ENCODE measurements at regions not wholly inside any gene's neighbourhood (a gene's known extent, or its start where the extent isn't known, plus 50 kb on each side); places are given as distances from the start of the nearest gene placed in this dataset.

DNA sequence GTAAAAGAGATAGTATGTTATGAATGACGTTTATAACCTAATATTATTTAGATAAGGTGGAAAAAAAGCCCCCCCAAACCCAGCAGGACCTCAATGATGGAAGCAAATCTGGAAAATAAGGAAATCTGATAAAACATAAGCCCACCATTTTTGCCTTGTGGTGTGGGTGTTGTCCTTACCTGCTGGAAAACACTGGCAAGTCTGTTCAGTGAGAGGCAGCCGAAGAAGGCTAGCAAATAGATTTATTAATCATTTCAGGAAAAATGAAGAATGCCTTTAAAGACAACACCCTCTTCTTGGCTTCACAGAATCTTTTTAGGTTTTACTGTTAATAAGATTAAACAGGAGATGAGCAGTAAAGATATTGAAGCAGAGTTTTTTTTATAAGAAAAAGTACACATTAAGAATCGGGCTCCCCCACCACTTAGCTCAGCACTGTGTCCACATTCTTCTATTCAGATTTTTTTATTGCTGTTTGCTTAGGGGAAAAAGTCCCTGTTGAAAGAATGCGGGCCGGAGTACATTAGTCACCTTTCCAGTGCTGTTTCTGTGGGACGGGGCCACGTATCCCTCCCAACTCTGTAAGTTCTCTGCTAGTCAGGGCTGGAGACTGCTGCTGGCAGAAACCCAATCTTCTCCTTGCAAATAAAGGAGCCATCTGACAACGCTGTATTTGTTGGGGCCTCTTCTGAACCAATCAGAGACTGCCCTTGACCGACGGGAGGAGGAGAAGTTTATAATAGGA lies 104.1 kb downstream of the EVX1 start:
- intact Hi-C loops (cut with micrococcal nuclease; ENCODE audit: unreplicated experiment) = loop anchor here (2.0 to 10.0 kb wide), 3 partner anchors 18 to 112 kb away; no protein-coding TSS in a partner anchor
- CTCF ChIA-PET = interaction anchor here (0.6 to 1.0 kb wide), 4 partner anchors 19 to 260 kb away, joined by 3 to 4 read pairs (median 3); no protein-coding TSS in a partner anchor

GRCh38 chr7:27347276-27347640 lies 104.7 kb downstream of the EVX1 start:
- Mint-ChIP-seq H3K27ac (ENCODE audit: unreplicated experiment) (peak overlapping the region; percentile 92), H3K4me3 (ENCODE audit: unreplicated experiment) (peak overlapping the region; percentile 68), H3K9me3 (ENCODE audit: unreplicated experiment) (no peaks in the 10 kb centered on the region), H3K36me3 (ENCODE audit: insufficient read depth, unreplicated experiment) (no peaks in the 10 kb centered on the region), H3K4me1 (ENCODE audit: low read depth, unreplicated experiment) (peaks cover 59% of the 10 kb centered on the region), H3K27me3 (ENCODE audit: insufficient read depth, unreplicated experiment) (no peaks in the 10 kb centered on the region)
- peaks cover 52% of the 10 kb centered on the region for H3K4me1 ChIP-seq
- H3K27me3 ChIP-seq (replicated peaks; ENCODE audit: control insufficient read depth, insufficient read depth, low read length) = no peaks in the 10 kb centered on the region
- ChIA-PET CTCF (interaction anchor here (1.0 kb wide), 1 partner anchor 151 kb away, joined by 3 read pairs; no protein-coding TSS in a partner anchor), POLR2A (no interaction called here)
- no peak overlapping the region; the same call in 1 of the 2 replicates for H3K4me3 ChIP-seq (ENCODE audit: low read depth, low read length)
- TF ChIP-seq, protein P1, sequence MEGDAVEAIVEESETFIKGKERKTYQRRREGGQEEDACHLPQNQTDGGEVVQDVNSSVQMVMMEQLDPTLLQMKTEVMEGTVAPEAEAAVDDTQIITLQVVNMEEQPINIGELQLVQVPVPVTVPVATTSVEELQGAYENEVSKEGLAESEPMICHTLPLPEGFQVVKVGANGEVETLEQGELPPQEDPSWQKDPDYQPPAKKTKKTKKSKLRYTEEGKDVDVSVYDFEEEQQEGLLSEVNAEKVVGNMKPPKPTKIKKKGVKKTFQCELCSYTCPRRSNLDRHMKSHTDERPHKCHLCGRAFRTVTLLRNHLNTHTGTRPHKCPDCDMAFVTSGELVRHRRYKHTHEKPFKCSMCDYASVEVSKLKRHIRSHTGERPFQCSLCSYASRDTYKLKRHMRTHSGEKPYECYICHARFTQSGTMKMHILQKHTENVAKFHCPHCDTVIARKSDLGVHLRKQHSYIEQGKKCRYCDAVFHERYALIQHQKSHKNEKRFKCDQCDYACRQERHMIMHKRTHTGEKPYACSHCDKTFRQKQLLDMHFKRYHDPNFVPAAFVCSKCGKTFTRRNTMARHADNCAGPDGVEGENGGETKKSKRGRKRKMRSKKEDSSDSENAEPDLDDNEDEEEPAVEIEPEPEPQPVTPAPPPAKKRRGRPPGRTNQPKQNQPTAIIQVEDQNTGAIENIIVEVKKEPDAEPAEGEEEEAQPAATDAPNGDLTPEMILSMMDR (IDR thresholded peaks at IDR 0.05; ENCODE audit: insufficient read depth in 1 of 2, low read depth in 1 of 2, low read length in 1 of 2, severe bottlenecking in 1 of 2, unreplicated experiment in 1 of 2) = no peak
- BruUV-seq (replicated peaks) = TSS peak; percentile 84
- no peak for DNase-seq
- H3K36me3 ChIP-seq (ENCODE audit: control insufficient read depth, insufficient read depth, low read length) = no peaks in the 10 kb centered on the region
- no peaks in the 10 kb centered on the region for H3K9me3 ChIP-seq
- intact Hi-C loops (cut with micrococcal nuclease; ENCODE audit: unreplicated experiment) = loop anchor here (2.0 to 10.0 kb wide), 3 partner anchors 18 to 112 kb away; no protein-coding TSS in a partner anchor

More for the DNA sequence above, 104.1 kb downstream of the EVX1 start:
- Histone ChIP-seq H3K9me3 (no peaks in the 10 kb centered on the region), H3K36me3 (ENCODE audit: control insufficient read depth, insufficient read depth, low read length) (no peaks in the 10 kb centered on the region), H3K27me3 (replicated peaks; ENCODE audit: control insufficient read depth, insufficient read depth, low read length) (no peaks in the 10 kb centered on the region), H3K4me3 (ENCODE audit: low read depth, low read length) (peak overlapping the region; percentile 28), H3K4me1 (peaks cover 53% of the 10 kb centered on the region)
- H3K36me3 Mint-ChIP-seq (ENCODE audit: insufficient read depth, unreplicated experiment) = no peaks in the 10 kb centered on the region
- TF ChIP-seq, protein P1 (IDR thresholded peaks at IDR 0.05; ENCODE audit: insufficient read depth in 1 of 2, low read depth in 1 of 2, low read length in 1 of 2, severe bottlenecking in 1 of 2, unreplicated experiment in 1 of 2) = no peak
- H3K27ac Mint-ChIP-seq (ENCODE audit: unreplicated experiment) = peak overlapping the region; percentile 92
- H3K4me3 Mint-ChIP-seq (ENCODE audit: unreplicated experiment) = peak overlapping the region; percentile 68
- peak; percentile 90 to 94 for DNase-seq
- H3K4me1 Mint-ChIP-seq (ENCODE audit: low read depth, unreplicated experiment) = peaks cover 64% of the 10 kb centered on the region
- BruUV-seq (replicated peaks) = TSS peak; percentile 80
- no peaks in the 10 kb centered on the region for H3K9me3 Mint-ChIP-seq (ENCODE audit: unreplicated experiment)
- no peaks in the 10 kb centered on the region for H3K27me3 Mint-ChIP-seq (ENCODE audit: insufficient read depth, unreplicated experiment)
- POLR2A ChIA-PET = no interaction called here

DNA sequence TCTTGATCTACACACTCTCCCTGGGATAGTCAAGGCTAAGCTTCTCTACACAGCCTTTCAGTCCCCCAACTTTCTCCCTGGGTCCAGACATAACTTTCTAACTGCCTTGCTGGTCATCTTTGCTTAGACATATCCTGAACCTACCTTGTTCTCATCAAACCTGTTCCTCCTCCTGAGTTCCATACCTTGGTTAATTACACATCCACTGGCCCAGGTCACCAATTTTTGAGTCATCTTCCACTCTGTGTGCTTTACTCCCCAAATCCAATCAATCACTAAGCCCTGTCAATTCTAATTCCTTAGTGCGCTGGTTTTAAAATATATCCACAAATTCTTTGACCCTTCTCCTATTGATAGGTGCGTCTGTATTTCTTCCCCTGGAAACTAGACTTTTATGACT lies 107.0 kb downstream of the EVX1 start:
- TF ChIP-seq, protein P1 (IDR thresholded peaks at IDR 0.05; ENCODE audit: insufficient read depth in 1 of 2, low read depth in 1 of 2, low read length in 1 of 2, severe bottlenecking in 1 of 2, unreplicated experiment in 1 of 2) = no peak
- no peaks in the 10 kb centered on the region for H3K27me3 ChIP-seq (replicated peaks; ENCODE audit: control insufficient read depth, insufficient read depth, low read length)
- no peak overlapping the region for H3K4me3 ChIP-seq (ENCODE audit: low read depth, low read length)
- no TSS peak for BruUV-seq (replicated peaks)
- no peaks in the 10 kb centered on the region for H3K36me3 ChIP-seq (ENCODE audit: control insufficient read depth, insufficient read depth, low read length)
- intact Hi-C loops (cut with micrococcal nuclease; ENCODE audit: unreplicated experiment) = loop anchor here (5.0 to 10.0 kb wide), 2 partner anchors 87 to 115 kb away; no protein-coding TSS in a partner anchor
- H3K36me3 Mint-ChIP-seq (ENCODE audit: insufficient read depth, unreplicated experiment) = no peaks in the 10 kb centered on the region
- peak overlapping the region; percentile 54 for H3K27ac Mint-ChIP-seq (ENCODE audit: unreplicated experiment)
- no peak overlapping the region for H3K4me3 Mint-ChIP-seq (ENCODE audit: unreplicated experiment)
- H3K4me1 ChIP-seq = peaks cover 38% of the 10 kb centered on the region
- peaks cover 44% of the 10 kb centered on the region for H3K4me1 Mint-ChIP-seq (ENCODE audit: low read depth, unreplicated experiment)
- ChIA-PET POLR2A (no interaction called here), CTCF (no interaction called here)
- H3K9me3 ChIP-seq = no peaks in the 10 kb centered on the region
- H3K9me3 Mint-ChIP-seq (ENCODE audit: unreplicated experiment) = no peaks in the 10 kb centered on the region
- DNase-seq = no peak
- no peaks in the 10 kb centered on the region for H3K27me3 Mint-ChIP-seq (ENCODE audit: insufficient read depth, unreplicated experiment)

All from Caco-2 (cell line).